SK-MEL-5 (cell line): ENCODE measurements at regions not wholly inside any gene's neighbourhood (a gene's known extent, or its start where the extent isn't known, plus 50 kb on each side); places are given as distances from the start of the nearest gene placed in this dataset.
A peak's percentile ranks its signal among the peaks of the same experiment; 100 is the strongest.
"Not testable (repeated sequence)": the region's sequence is repeated elsewhere in the genome, so short reads cannot be mapped to it uniquely, and the experiment has no call there.

Experiments used
- DNase-seq: peaks from one replicate; pipeline ENCODE4 v3.0.0-alpha.2; 2016; ENCODE audit warnings: low read depth, low spot score
- in situ Hi-C: cut with HindIII; loops from 2 replicates; pipeline ENCODE4 v1.10.0; 2016; ENCODE audit warnings: low sequenced_read_pairs, high pct_unique_total_duplicates, low pct_unique_long_range_greater_than_20kb

DNA sequence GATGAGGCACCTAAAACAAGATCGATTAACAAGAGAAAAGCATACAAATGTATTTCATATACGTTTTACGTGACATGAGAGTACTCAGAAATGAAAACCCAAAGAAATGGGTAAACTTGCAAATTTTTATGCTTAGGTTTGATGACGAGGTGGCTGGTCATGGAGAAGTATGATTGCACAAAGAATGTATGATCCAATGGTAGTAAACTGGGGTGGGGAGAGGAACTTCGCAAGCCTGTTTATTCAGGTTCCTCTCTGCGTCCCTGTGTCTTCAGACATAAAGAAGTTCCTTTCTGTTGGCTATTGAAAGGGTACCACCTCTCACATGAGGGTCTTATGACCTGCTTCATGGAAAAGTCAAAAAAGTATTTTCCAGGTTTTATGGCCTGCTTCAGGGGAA lies 309.2 kb downstream of the BCOR start:
- DNase-seq = no peak
- in situ Hi-C loops = no loop called here

- in situ Hi-C loops = no loop called here
- no peak for DNase-seq
These were observed 306.1 kb downstream of the BCOR start for GRCh38 chrX:39791691-39792090.

DNA sequence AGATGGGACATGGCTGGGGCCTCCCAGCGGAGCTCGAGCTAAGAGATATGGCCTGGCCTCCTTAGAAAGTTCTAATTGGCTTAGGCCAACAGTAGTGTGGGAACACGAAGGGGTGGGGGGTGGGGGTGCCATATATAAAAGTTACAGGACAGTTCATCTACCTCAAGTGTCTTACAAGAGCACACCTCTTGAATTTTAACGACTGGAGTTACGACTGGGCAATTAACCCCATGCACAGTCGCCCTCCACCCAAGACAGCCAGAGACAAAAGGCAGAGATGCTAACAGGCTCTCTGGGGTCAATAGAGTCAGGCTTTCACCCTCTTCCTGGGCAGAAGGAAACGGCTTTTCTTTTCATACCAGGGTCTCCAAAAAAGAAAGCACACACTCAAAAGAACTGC lies 302.2 kb downstream of the BCOR start:
- in situ Hi-C loops = no loop called here
- DNase-seq = no peak

GRCh38 chrX:39796856-39797255 lies 300.9 kb downstream of the BCOR start:
- in situ Hi-C loops = no loop called here
- no peak for DNase-seq

- DNase-seq, in situ Hi-C loops: not testable (repeated sequence)
These were observed 299.3 kb downstream of the BCOR start for GRCh38 chrX:39798488-39798887.

- in situ Hi-C loops = no loop called here
These were observed 295.4 kb downstream of the BCOR start for GRCh38 chrX:39802354-39802753.

GRCh38 chrX:39802908-39803307 lies 294.9 kb downstream of the BCOR start:
- in situ Hi-C loops = no loop called here
- DNase-seq = no peak

More at GRCh38 chrX:39802354-39802753, 295.4 kb downstream of the BCOR start:
- DNase-seq = no peak

DNA sequence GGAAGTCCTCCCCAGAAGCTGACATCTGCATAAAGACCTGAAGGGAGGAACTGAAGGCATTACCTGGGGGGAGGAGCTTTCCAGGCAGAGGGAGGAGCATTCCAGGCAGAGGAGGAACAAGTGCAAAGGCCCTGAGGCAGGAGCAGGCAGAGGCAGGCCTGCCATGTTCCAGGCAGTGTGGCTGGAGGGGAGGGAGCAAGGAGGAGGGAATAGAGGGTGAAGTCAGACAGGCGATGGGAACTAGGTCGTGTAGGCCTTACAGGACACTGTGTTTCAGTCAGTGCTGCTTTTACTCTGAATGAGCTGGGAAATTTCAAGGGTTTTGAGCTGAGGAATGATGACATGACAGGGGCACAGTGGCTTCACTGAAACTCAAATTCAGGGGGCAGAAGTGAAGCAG lies 292.7 kb downstream of the BCOR start:
- in situ Hi-C loops = no loop called here
- no peak for DNase-seq

GRCh38 chrX:39805825-39806224 lies 291.9 kb downstream of the BCOR start:
- DNase-seq = no peak
- in situ Hi-C loops = no loop called here

DNA sequence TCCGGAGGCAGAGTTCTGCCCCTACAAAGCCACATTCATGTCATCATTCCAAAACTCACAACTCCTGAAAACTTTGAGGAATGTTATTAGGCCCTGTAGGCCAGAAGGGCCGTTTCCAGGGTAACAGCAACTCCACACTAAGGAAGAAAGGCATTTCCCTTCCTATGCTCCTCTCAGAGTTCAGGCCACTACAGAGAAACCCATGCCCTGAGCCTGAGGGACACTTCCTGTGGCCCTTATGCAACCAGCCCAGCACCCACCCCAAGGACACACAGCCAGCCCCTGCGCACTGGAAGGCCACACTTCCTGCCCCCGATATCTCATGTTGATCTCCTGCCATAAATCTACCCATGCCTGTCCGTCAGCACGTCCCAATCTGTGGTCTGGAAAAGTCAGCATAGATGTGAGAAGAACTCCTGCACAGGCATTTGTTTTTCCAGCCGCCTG lies 289.3 kb downstream of the BCOR start:
- no peak for DNase-seq
- in situ Hi-C loops = no loop called here

DNA sequence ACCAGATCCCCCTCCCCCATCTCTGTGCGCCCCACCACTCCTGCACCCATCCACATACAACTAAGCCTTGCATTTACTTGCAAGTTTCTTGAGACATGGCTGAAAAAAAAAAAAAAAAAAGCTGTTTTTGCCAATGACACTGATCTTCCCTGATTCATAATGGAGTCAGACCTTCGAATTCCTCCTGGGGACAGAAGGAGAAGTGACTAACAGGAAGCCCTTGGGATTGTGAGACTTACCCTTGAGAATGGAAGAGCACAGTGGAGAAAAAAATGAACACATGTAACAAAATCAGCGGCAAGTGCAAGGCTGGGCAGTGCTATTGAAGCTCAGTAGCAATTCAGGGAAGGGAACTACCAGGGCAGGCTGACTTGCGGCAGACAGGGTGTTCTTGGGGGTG lies 288.4 kb downstream of the BCOR start:
- in situ Hi-C loops = no loop called here
- DNase-seq = no peak

- in situ Hi-C loops = no loop called here
- no peak for DNase-seq
These were observed 286.9 kb downstream of the BCOR start for GRCh38 chrX:39810901-39811300.

DNA sequence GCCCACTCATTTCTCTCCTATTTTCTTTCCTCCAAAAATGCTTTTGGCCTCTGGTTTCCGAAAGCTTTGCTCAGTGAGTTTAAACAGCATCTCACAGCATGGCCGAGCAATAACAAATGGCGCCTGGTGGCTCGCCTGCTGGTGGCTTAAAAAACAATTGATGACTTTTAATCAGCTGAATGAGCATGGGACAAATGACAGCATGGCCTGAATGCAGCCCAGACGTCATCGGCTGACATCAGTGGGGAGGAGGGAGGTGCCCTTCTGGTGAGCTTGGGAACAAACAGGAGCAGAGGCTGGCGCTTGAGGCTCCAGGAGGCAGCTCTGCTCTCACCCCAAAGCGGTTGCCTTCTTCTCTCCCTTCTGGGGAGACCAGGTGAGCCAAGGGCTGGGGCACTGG lies 286.4 kb downstream of the BCOR start:
- in situ Hi-C loops = no loop called here
- DNase-seq = peak; percentile 47

- DNase-seq = no peak
- in situ Hi-C loops = no loop called here
These were observed 284.0 kb downstream of the BCOR start for GRCh38 chrX:39813631-39814277.

DNA sequence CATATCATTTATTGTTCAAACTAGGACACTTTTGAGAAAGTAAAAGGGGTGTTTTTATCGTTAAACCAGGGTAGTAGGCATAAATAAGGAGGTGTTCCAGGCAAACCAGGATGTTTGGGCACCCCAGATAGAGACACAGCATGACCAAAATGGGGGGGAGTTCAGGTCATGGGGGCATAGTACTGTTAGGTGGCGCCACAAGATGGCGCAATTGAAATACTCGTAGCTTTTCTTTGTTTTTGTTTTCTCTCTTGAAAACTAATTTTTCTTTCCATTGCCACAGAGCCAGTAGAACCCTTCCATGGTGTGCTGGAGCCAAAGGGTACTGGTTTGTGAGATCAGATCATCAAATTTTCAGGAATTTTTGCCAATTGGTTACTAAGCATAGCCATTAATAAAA lies 283.4 kb downstream of the BCOR start:
- DNase-seq = peak; percentile 55
- in situ Hi-C loops = no loop called here

GRCh38 chrX:39815631-39816030 lies 282.1 kb downstream of the BCOR start:
- DNase-seq = peak; percentile 11
- in situ Hi-C loops = no loop called here

- in situ Hi-C loops = no loop called here
- DNase-seq = no peak
These were observed 280.7 kb downstream of the BCOR start for GRCh38 chrX:39816871-39817731.

DNA sequence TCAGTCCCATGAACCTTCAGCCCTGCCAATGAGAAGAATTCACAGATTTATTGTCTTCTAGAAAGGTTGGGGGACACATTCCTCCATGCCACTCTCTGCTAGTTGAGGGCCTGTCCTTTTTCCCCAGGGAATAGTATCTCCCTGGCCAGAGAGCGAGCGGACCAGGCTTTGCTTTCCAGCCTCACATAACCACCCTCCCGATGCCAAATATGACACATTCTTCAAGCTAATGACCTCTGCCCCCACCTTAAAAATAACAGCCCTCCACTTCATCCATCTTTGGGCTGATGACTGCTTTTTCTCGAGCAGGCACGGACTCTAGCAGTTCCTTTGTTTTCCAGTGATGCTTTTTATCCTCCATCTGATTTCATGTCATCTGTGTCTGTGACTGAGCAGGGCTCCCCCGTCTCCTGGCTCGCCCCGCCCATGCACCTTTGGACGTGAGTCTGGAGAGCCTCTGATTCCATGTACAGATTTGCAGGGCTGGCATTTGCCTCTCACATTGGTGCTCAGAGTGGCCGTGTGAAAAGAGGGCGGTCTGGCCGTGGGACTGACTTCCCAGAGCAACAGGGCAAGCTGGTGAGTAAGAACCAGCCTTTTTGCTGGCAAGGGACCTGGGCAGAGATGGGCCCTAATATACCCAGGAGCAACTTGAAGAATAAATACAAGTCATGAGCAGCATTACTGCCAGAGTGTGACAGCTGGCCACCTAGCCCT lies 279.8 kb downstream of the BCOR start:
- in situ Hi-C loops = no loop called here
- DNase-seq = no peak
